Neural progenitor cell (in vitro differentiated cells): ENCODE measurements at regions not wholly inside any gene's neighbourhood (a gene's known extent, or its start where the extent isn't known, plus 50 kb on each side); places are given as distances from the start of the nearest gene placed in this dataset.

Experiments used
- EZH2 ChIP-seq: fragments of 200-600 bp; sonication (generic); IDR thresholded peaks from 2 replicates; pipeline ENCODE4 v1.6.1; 2017; ENCODE audit warnings: antibody characterized with exemption, mild to moderate bottlenecking, moderate library complexity
- TF ChIP-seq, protein P1 (sequence below): fragments of 200-600 bp; sonication (generic); IDR thresholded peaks from 2 replicates; pipeline ENCODE4 v1.5.1; 2017; ENCODE audit warnings: antibody characterized with exemption, mild to moderate bottlenecking

DNA sequence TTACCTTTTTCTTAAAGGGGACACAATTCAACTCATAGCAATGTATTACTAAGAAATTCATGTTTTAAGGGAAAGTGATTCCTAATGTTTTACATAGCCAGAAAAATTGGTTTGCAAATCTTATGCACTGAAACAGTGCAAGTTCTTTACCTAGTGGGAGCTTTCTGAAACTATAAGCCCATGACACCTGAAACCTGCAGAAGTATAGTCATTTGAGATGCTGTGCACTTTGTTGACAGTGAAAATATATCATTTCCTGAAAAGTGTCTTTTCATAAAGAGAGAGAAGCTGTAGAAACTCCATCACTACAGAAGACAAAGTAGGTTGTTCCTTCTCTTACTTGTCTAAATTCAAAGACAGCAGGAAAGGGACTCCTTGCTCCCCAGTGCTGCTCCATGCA is 517.1 kb downstream of the LMO7 start:
- no peak for TF ChIP-seq EZH2
- TF ChIP-seq, protein P1, sequence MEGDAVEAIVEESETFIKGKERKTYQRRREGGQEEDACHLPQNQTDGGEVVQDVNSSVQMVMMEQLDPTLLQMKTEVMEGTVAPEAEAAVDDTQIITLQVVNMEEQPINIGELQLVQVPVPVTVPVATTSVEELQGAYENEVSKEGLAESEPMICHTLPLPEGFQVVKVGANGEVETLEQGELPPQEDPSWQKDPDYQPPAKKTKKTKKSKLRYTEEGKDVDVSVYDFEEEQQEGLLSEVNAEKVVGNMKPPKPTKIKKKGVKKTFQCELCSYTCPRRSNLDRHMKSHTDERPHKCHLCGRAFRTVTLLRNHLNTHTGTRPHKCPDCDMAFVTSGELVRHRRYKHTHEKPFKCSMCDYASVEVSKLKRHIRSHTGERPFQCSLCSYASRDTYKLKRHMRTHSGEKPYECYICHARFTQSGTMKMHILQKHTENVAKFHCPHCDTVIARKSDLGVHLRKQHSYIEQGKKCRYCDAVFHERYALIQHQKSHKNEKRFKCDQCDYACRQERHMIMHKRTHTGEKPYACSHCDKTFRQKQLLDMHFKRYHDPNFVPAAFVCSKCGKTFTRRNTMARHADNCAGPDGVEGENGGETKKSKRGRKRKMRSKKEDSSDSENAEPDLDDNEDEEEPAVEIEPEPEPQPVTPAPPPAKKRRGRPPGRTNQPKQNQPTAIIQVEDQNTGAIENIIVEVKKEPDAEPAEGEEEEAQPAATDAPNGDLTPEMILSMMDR, result no peak
